Muscle layer of duodenum (tissue), 2 donors: ENCODE measurements at regions not wholly inside any gene's neighbourhood (a gene's known extent, or its start where the extent isn't known, plus 50 kb on each side); places are given as distances from the start of the nearest gene placed in this dataset.

Source experiments
- H3K27ac ChIP-seq: one replicate; pipeline ENCODE4 v1.7.0; 2013; ENCODE audit warnings: mild to moderate bottlenecking, low read length
- H3K27me3 ChIP-seq: one replicate; pipeline ENCODE4 v1.7.0; 2013; ENCODE audit warnings: low read depth, mild to moderate bottlenecking, control low read depth, low read length
- H3K36me3 ChIP-seq, 2 donors: one replicate each; pipeline ENCODE4 v1.7.0; 2013; ENCODE audit warnings: low read length in 2 of 2, control low read depth in 1 of 2, mild to moderate bottlenecking in 1 of 2; ENCODE audit not compliant: insufficient read depth in 2 of 2, control insufficient read depth in 1 of 2
- H3K4me1 ChIP-seq, 2 donors: one replicate each; pipeline ENCODE4 v1.7.0; 2013; ENCODE audit warnings: low read length in 2 of 2, mild to moderate bottlenecking in 2 of 2, control low read depth in 1 of 2, moderate library complexity in 1 of 2; ENCODE audit not compliant: insufficient read depth in 2 of 2, control insufficient read depth in 1 of 2
- H3K4me3 ChIP-seq, 2 donors: one replicate each; pipeline ENCODE4 v1.7.0; 2013; ENCODE audit warnings: low read length in 2 of 2, low read depth in 1 of 2, mild to moderate bottlenecking in 1 of 2
- H3K9me3 ChIP-seq, 2 donors: one replicate each; pipeline ENCODE4 v1.7.0; 2013; ENCODE audit warnings: low read length in 2 of 2, control low read depth in 1 of 2, mild to moderate bottlenecking in 1 of 2; ENCODE audit not compliant: control insufficient read depth in 1 of 2
- donor health status: healthy.

DNA sequence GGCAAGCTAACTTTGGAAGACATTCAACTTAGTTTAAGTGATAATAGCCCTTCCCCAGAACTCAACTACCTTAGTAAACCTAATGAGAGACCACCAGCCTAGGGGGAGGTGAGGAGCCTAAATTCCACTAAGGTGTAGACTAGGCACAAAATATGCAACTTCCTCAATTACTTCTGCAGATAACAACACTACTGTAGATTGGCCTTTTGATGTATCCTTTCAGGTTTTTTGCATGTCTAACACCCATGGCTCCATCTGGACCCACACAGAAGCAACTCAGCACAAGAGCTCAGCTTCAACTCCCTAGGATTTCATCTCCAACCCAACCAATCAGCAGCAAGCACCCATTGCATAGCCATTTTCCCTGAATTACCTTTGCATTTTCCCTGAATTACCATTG, 353.3 kb downstream of the AKAIN1 start:
- Histone ChIP-seq H3K36me3 (no peaks in the 10 kb centered on the region), H3K4me1 (no peaks in the 10 kb centered on the region), H3K4me3 (no peak overlapping the region), H3K27ac (no peak overlapping the region), H3K27me3 (no peaks in the 10 kb centered on the region), H3K9me3 (no peaks in the 10 kb centered on the region)

DNA sequence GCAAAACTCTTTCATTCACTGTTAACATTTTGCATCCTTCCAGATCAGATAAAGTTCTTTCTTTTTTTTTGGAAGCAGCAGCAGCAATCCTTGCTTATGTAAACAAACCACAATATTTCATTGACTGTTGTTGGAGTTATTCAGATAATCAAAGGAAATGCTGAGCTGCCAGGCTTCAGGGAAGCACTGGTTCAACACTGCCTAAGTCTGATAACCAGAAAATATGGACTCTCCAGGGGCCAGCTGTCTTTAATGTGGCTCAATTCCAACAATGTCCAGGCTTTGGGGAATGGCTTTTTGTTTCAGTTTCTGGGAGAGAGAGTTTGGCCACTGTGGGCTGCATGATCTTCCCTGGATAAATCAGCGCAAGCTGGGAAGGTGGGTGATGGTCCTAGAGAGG, 354.3 kb downstream of the AKAIN1 start:
- no peak overlapping the region for H3K27ac ChIP-seq
- no peaks in the 10 kb centered on the region for H3K36me3 ChIP-seq
- no peaks in the 10 kb centered on the region for H3K27me3 ChIP-seq
- H3K4me1 ChIP-seq: no peaks in the 10 kb centered on the region
- H3K9me3 ChIP-seq: no peaks in the 10 kb centered on the region
- H3K4me3 ChIP-seq: no peak overlapping the region

DNA sequence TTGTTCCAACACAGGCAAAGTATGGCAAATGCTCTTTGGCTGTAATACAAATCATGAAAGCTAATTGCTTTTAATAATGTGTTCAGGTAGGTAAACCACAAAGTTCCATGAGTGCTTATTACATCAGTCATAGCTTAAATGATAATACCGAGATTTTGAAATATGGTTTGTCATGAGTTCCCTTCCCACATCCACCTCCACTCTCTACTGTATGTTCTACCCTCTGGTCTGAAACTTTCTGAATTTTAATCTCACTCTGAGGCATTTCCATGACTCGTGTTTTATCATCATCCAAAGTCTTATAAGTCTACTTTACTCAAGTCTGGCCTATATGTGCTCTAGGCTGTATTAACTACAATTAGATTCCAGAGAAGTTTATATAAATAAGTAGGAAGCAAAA, 354.8 kb downstream of the AKAIN1 start:
- Histone ChIP-seq H3K27me3 (no peaks in the 10 kb centered on the region), H3K4me3 (no peak overlapping the region), H3K36me3 (no peaks in the 10 kb centered on the region), H3K9me3 (no peaks in the 10 kb centered on the region), H3K27ac (no peak overlapping the region), H3K4me1 (no peaks in the 10 kb centered on the region)

DNA sequence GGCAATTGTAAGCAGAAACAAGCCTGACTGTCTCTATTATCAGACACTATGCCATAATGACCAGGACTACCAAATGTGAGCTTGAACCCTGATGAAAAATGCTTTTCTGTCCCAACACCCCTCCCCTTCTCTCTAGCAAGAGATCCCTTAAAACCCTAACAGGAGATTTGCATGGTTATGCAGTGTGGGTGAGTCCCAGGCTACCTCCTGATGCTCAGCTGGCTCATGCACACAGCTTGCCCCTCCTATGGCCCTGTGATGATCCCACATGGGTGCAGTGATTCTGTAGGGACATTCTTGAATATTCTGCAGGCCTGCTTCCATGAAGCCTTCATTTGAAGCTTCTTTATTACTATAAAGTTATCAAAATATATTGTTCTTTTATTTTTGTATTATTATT, 357.4 kb downstream of the AKAIN1 start:
- H3K27ac ChIP-seq: no peak overlapping the region
- no peaks in the 10 kb centered on the region for H3K27me3 ChIP-seq
- H3K4me1 ChIP-seq: no peaks in the 10 kb centered on the region
- H3K4me3 ChIP-seq: no peak overlapping the region
- no peaks in the 10 kb centered on the region for H3K9me3 ChIP-seq
- H3K36me3 ChIP-seq: no peaks in the 10 kb centered on the region

DNA sequence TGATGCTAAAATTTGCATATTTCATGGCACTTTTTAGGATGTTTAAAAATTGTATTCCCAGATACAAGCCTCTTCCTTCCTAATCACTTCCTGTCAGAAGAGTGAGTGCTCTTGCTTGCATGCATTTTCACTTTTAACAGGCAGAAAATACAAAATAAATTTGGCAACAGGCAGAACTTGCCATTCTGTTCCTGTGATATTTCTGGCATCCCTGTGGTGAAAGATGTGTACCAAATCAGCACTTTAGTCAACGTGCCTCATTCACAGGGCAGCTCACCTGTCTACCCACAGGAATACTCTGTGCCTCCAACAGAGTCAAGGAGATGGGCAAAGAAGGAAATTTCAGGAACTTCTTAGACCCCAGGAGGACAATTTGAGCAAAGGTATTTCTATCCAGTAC, 360.9 kb downstream of the AKAIN1 start:
- Histone ChIP-seq H3K27ac (no peak overlapping the region), H3K4me3 (no peak overlapping the region), H3K9me3 (no peaks in the 10 kb centered on the region), H3K36me3 (no peaks in the 10 kb centered on the region), H3K4me1 (no peaks in the 10 kb centered on the region), H3K27me3 (no peaks in the 10 kb centered on the region)

DNA sequence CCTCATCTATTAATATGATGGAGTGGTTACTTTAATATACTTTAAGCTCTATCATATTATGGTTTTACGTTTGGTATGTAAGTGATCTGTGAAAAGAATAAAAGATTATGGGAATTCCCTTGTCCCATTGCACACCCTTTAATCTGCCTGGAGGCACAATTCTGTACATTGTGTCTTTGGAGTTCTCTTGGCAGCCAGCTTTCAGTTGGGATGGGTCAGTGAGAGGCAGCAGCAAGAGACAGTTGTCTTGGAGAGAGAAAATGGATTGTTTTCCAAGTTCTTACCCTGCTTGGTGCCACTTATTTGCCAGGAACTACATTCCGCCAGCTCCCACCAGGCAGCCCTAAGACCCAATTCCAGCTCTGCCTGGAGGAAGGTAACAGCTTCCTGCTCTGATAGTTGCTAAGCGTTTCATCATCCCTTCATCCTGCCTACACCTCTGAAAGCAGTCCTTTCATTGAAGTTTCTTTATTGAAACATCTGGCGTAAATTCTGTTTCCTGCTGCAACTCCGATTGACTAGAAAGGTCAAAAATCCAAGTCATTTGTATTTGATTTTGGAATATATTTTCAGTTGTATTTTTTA, 365.2 kb downstream of the AKAIN1 start:
- Histone ChIP-seq H3K36me3 (no peaks in the 10 kb centered on the region), H3K4me1 (no peaks in the 10 kb centered on the region), H3K27ac (no peak overlapping the region), H3K9me3 (no peaks in the 10 kb centered on the region), H3K27me3 (no peaks in the 10 kb centered on the region), H3K4me3 (no peak overlapping the region)

DNA sequence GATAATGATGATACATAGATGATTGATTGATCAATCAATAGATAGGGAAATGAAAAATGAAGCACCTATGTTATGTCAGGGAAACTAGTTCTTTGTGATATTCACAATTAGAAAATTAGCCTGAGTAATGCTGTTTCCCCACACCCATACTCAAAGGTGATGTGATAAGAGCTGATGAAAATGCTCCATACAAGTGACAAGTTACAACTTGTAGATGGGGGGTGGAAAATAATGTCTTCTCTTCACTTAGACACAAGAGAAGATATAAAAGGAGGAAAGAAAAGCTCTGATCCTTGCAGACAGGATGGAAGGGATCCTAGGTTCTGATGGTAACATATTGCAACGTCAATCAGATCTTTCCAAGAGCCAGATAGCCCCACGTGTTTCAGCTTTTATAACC, 365.9 kb downstream of the AKAIN1 start:
- Histone ChIP-seq H3K27ac (no peak overlapping the region), H3K4me1 (no peaks in the 10 kb centered on the region), H3K9me3 (no peaks in the 10 kb centered on the region), H3K36me3 (no peaks in the 10 kb centered on the region), H3K27me3 (no peaks in the 10 kb centered on the region), H3K4me3 (no peak overlapping the region)

DNA sequence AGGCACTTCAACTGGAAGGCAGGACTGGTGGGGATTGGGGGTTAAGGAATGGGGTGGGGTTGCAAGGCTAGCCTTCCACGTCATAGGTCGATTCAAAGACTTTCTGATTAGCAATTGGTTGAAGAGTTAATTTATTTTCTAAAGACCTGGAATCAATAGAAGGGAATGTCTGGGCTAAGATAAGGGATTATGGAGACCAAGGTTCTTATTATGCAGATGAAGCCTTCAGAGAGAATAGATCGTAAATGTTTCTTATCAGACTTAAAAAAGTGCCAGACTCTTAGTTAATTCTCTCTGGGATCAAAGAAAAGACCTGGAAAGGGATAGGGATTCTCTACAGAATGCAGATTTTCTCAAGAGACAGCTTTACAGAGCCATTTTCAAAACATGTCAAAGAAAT, 368.0 kb upstream of the DLGAP1 start:
- Histone ChIP-seq H3K4me3 (no peak overlapping the region), H3K4me1 (no peaks in the 10 kb centered on the region), H3K27me3 (no peaks in the 10 kb centered on the region), H3K9me3 (no peaks in the 10 kb centered on the region), H3K36me3 (no peaks in the 10 kb centered on the region), H3K27ac (no peak overlapping the region)

DNA sequence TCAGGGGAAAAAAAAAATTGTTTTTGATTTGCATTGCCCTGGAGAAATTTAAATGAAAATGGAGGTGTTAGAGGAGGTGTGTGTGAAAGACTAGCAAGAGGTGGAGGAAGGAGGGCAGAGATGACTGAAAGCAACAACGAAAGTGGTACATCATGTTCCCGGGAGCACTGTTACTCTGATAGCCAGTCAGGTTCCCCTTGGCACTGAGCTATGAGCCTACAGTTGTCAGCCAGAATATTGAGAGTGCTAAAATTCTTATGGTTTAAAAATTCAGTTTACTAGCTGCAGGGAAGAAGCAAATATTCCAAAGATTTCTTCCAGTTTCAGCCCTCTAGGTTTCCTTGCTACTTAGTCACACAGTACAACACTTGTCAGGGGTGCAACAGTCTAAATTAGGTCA, 366.7 kb upstream of the DLGAP1 start:
- H3K27ac ChIP-seq: no peak overlapping the region
- no peaks in the 10 kb centered on the region for H3K9me3 ChIP-seq
- H3K4me3 ChIP-seq: no peak overlapping the region
- H3K36me3 ChIP-seq: no peaks in the 10 kb centered on the region
- H3K4me1 ChIP-seq: no peaks in the 10 kb centered on the region
- H3K27me3 ChIP-seq: no peaks in the 10 kb centered on the region

DNA sequence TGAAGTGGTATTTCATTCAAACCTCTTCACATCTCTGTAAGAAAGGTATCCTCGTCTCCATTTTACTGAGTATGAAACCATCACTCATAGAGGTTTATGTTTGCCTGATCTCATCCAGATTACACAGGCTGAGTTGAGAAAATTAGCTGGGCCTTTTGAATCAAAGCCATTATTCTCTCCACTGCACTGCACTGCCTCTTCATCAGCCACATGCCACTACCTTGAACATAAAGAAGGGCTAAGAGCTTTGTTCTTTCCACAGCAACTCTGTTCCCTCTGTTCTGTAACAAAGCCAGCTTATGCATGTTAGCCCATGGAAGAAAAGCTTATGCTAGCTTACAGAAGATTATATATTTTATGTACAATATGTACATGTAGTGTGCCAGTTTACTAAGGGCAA, 362.6 kb upstream of the DLGAP1 start:
- H3K9me3 ChIP-seq: no peaks in the 10 kb centered on the region
- no peak overlapping the region for H3K4me3 ChIP-seq
- H3K36me3 ChIP-seq: no peaks in the 10 kb centered on the region
- H3K27ac ChIP-seq: no peak overlapping the region
- no peaks in the 10 kb centered on the region for H3K27me3 ChIP-seq
- H3K4me1 ChIP-seq: no peaks in the 10 kb centered on the region

DNA sequence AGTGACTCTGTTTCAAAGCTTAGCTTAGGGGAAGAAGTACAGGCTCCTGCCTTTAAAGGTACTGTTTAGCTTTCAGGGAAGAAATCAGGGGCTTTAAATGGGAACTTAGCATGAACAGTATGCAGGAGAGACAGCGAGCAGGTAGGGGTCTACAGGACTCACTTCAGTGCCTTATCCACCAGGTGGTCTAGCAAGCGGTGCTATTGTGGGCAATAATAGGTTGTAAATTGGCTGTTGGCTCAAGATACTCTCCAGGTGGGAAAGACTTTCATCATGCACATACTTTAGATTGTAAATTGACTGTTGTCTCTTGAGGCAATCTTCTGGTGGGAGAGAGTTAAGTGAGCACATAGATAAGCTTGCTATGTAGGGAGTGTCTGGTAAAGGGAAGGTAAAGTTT, 358.6 kb upstream of the DLGAP1 start:
- Histone ChIP-seq H3K27me3 (no peaks in the 10 kb centered on the region), H3K9me3 (no peaks in the 10 kb centered on the region), H3K36me3 (no peaks in the 10 kb centered on the region), H3K4me3 (no peak overlapping the region), H3K27ac (no peak overlapping the region), H3K4me1 (no peaks in the 10 kb centered on the region)

DNA sequence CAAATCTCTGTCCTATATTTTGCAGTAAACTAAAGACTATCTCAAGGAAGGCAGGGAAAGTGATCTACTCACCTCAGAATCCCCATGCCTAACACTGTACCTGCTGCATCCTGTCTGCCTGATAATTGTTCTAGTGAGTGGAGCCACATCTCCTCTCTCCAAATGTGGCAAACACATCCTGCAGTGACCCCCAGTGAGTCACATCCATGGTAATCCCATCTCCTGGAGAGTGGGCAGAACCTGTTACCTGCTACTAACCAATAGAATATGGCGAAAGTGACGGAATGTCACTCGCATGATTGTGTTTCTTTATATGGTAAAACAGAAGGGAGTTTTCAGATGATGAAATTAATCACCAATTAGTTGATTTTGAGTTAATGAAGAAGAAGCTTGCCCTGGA, 353.8 kb upstream of the DLGAP1 start:
- no peaks in the 10 kb centered on the region for H3K4me1 ChIP-seq
- no peak overlapping the region for H3K4me3 ChIP-seq
- H3K27me3 ChIP-seq: no peaks in the 10 kb centered on the region
- no peaks in the 10 kb centered on the region for H3K36me3 ChIP-seq
- H3K27ac ChIP-seq: no peak overlapping the region
- H3K9me3 ChIP-seq: peaks cover 0 to 6% of the 10 kb centered on the region in 2 donors
